ENCODE measurements at regions not wholly inside any gene's neighbourhood (a gene's known extent, or its start where the extent isn't known, plus 50 kb on each side); places are given as distances from the start of the nearest gene placed in this dataset.
"Not testable (repeated sequence)": the region's sequence is repeated elsewhere in the genome, so short reads cannot be mapped to it uniquely, and the experiment has no call there.

- not testable (repeated sequence) for TF ChIP-seq CTCF, POLR2A (IDR thresholded peaks at IDR 0.05)
Measured at GRCh38 chr10:32135796-32136195, 79.6 kb upstream of the KIF5B start.
